ENCODE measurements at regions not wholly inside any gene's neighbourhood (a gene's known extent, or its start where the extent isn't known, plus 50 kb on each side); places are given as distances from the start of the nearest gene placed in this dataset.

- H3K4me3 ChIP-seq (ENCODE audit: low read depth, low read length), result no peak overlapping the region
- no peak for TF ChIP-seq CTCF (IDR thresholded peaks at IDR 0.05; ENCODE audit: insufficient read depth, low read depth, low read length)
- no peak for DNase-seq (ENCODE audit: low read depth)
Observed at GRCh38 chr7:34389332-34390078, 268.5 kb upstream of the NPSR1 start.

- no peak for DNase-seq (ENCODE audit: low read depth)
- TF ChIP-seq CTCF (IDR thresholded peaks at IDR 0.05; ENCODE audit: insufficient read depth, low read depth, low read length), result no peak
- no peak overlapping the region for H3K4me3 ChIP-seq (ENCODE audit: low read depth, low read length)
Observed at GRCh38 chr7:34390103-34390502, 267.9 kb upstream of the NPSR1 start.

GRCh38 chr7:34392972-34393371 is 265.0 kb upstream of the NPSR1 start:
- no peak for TF ChIP-seq CTCF (IDR thresholded peaks at IDR 0.05; ENCODE audit: insufficient read depth, low read depth, low read length)
- no peak overlapping the region for H3K4me3 ChIP-seq (ENCODE audit: low read depth, low read length)
- no peak for DNase-seq (ENCODE audit: low read depth)

GRCh38 chr7:34396437-34397064 is 261.5 kb upstream of the NPSR1 start:
- no peak overlapping the region for H3K4me3 ChIP-seq (ENCODE audit: low read depth, low read length)
- DNase-seq (ENCODE audit: low read depth), result no peak
- TF ChIP-seq CTCF (IDR thresholded peaks at IDR 0.05; ENCODE audit: insufficient read depth, low read depth, low read length), result no peak

GRCh38 chr7:34401776-34402175 is 256.2 kb upstream of the NPSR1 start:
- H3K4me3 ChIP-seq (ENCODE audit: low read depth, low read length), result no peak overlapping the region
- no peak for DNase-seq (ENCODE audit: low read depth)
- no peak for TF ChIP-seq CTCF (IDR thresholded peaks at IDR 0.05; ENCODE audit: insufficient read depth, low read depth, low read length)

GRCh38 chr7:34406848-34407530 is 251.0 kb upstream of the NPSR1 start:
- TF ChIP-seq CTCF (IDR thresholded peaks at IDR 0.05; ENCODE audit: insufficient read depth, low read depth, low read length), result no peak
- H3K4me3 ChIP-seq (ENCODE audit: low read depth, low read length), result no peak overlapping the region
- no peak for DNase-seq (ENCODE audit: low read depth)
